ENCODE measurements at regions not wholly inside any gene's neighbourhood (a gene's known extent, or its start where the extent isn't known, plus 50 kb on each side); places are given as distances from the start of the nearest gene placed in this dataset.

DNA sequence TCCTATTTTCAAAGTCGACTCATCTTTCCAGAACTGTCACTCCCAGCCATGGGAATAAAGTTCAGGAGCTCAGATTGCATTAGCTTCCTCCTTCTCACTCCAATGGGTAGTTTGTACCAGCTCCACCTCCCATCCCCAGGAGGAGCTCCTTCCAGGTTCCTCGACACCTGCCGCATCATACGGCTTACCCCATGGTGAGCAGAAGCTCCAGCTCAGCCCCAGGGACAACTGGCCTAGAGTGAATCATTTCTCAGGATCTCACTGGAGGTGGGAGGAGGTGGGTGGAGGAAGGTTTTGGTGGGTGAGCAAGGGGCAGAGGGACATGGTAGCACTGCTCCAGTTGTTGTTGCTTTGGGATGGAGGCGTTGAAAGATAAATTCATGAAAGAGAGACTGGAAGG is 196.3 kb upstream of the PKDCC start:
- H3K4me2 ChIP-seq (replicated peaks; ENCODE audit: extremely low read depth, low read length, poor library complexity, severe bottlenecking): no peak overlapping the region
- H2AFZ ChIP-seq (ENCODE audit: insufficient read depth, low read depth, low read length, poor library complexity, severe bottlenecking): no peak overlapping the region
- H3K27ac ChIP-seq (ENCODE audit: low read depth in 1 of 2, low read length in 2 of 2): no peak overlapping the region
- H3K27ac Mint-ChIP-seq: no peak overlapping the region
- H3K36me3 ChIP-seq (replicated peaks in 1 of 2; ENCODE audit: control insufficient read depth in 1 of 2, insufficient read depth in 2 of 2, low read length in 2 of 2): no peaks in the 10 kb centered on the region
- H3K4me1 ChIP-seq (ENCODE audit: control insufficient read depth in 1 of 2, insufficient read depth in 2 of 2, low read length in 2 of 2): no peaks in the 10 kb centered on the region
- H3K27me3 Mint-ChIP-seq (ENCODE audit: low read depth in 3 of 3): peaks cover 17 to 34% (median 22%) of the 10 kb centered on the region in 3 donors
- TF ChIP-seq CTCF (IDR thresholded peaks at IDR 0.05): no peak
- no peak overlapping the region for H3K9ac ChIP-seq (ENCODE audit: insufficient read depth, low read length, poor library complexity, severe bottlenecking)
- H4K20me1 ChIP-seq (ENCODE audit: insufficient read depth, low read length): no peaks in the 10 kb centered on the region
- H3K4me3 ChIP-seq (replicated peaks in 1 of 3; ENCODE audit: low read depth in 2 of 3, low read length in 3 of 3): no peak overlapping the region
- WGBS (ENCODE audit: insufficient coverage): no CpG with 5 or more reads among the region's 5 CpGs
- no peaks in the 10 kb centered on the region for H3K9me3 Mint-ChIP-seq
- H3K79me2 ChIP-seq (ENCODE audit: insufficient read depth, low read length): no peaks in the 10 kb centered on the region
- intact Hi-C loops (cut with micrococcal nuclease): no loop called here
- H3K4me3 Mint-ChIP-seq: no peak overlapping the region
- no peaks in the 10 kb centered on the region for H3K36me3 Mint-ChIP-seq
- no peak for DNase-seq
- no peaks in the 10 kb centered on the region for H3K9me3 ChIP-seq (replicated peaks in 1 of 2; ENCODE audit: control insufficient read depth in 1 of 2, insufficient read depth in 1 of 2, low read length in 2 of 2)
- no peaks in the 10 kb centered on the region for H3K4me1 Mint-ChIP-seq
- peaks cover 3 to 28% of the 10 kb centered on the region in 2 donors for H3K27me3 ChIP-seq (ENCODE audit: control insufficient read depth in 2 of 2, insufficient read depth in 2 of 2, low read length in 2 of 2)

DNA sequence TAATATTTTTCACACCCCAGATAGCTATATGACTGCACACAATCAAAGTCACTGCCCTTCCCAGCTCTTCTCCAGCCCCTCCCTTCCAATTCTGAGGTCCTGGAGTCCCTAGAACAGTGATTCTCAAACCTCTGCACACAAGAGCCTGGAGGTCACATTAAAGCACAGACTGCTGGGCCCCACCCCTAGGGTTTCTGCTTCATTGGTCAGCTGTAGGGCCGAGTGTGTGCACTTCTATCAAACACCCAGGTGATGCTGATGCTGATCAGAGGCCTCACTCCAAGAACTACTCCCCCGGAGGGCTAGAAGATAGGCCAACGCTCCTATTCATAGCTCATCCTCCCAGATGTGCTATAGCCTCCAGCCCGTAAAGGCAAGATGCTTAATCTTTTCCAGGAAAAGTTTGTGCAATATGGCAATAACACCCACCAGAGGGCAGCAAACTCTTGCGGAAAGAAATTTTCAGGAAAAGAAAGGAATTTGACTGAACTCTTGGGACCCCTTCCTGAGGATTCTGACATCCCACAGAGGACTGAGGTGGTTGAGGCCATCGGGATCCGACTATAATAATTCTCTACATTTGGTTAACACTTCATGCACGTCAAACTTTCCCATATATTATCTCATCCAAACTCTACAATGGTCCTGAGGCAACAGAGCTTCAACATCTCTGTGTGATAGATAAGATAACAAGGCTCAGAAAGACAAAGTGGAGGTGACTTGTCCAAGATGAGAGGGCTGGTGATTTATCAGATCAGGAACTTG is 194.2 kb upstream of the PKDCC start:
- Mint-ChIP-seq H3K4me3 (no peak overlapping the region), H3K4me1 (no peaks in the 10 kb centered on the region), H3K36me3 (no peaks in the 10 kb centered on the region), H3K27me3 (ENCODE audit: low read depth in 3 of 3) (peaks cover 13 to 22% (median 17%) of the 10 kb centered on the region in 3 donors), H3K27ac (no peak overlapping the region), H3K9me3 (no peaks in the 10 kb centered on the region)
- H3K27me3 ChIP-seq (ENCODE audit: control insufficient read depth in 2 of 2, insufficient read depth in 2 of 2, low read length in 2 of 2): peaks cover 0 to 19% of the 10 kb centered on the region in 2 donors
- no peak overlapping the region for H3K4me2 ChIP-seq (replicated peaks; ENCODE audit: extremely low read depth, low read length, poor library complexity, severe bottlenecking)
- H3K27ac ChIP-seq (ENCODE audit: low read depth in 1 of 2, low read length in 2 of 2): no peak overlapping the region
- WGBS (ENCODE audit: insufficient coverage): 19% methylated on average over 4 of the region's 8 CpGs
- H3K9me3 ChIP-seq (replicated peaks in 1 of 2; ENCODE audit: control insufficient read depth in 1 of 2, insufficient read depth in 1 of 2, low read length in 2 of 2): no peaks in the 10 kb centered on the region
- no peak overlapping the region for H3K9ac ChIP-seq (ENCODE audit: insufficient read depth, low read length, poor library complexity, severe bottlenecking)
- no peaks in the 10 kb centered on the region for H3K4me1 ChIP-seq (ENCODE audit: control insufficient read depth in 1 of 2, insufficient read depth in 2 of 2, low read length in 2 of 2)
- H3K79me2 ChIP-seq (ENCODE audit: insufficient read depth, low read length): no peaks in the 10 kb centered on the region
- peak in 2 of 3 donors; percentile 9 to 12 for DNase-seq
- no peak overlapping the region for H2AFZ ChIP-seq (ENCODE audit: insufficient read depth, low read depth, low read length, poor library complexity, severe bottlenecking)
- peak; percentile 76 for TF ChIP-seq CTCF (IDR thresholded peaks at IDR 0.05)
- no peaks in the 10 kb centered on the region for H4K20me1 ChIP-seq (ENCODE audit: insufficient read depth, low read length)
- no peak overlapping the region for H3K4me3 ChIP-seq (replicated peaks in 1 of 3; ENCODE audit: low read depth in 2 of 3, low read length in 3 of 3)
- H3K36me3 ChIP-seq (replicated peaks in 1 of 2; ENCODE audit: control insufficient read depth in 1 of 2, insufficient read depth in 2 of 2, low read length in 2 of 2): no peaks in the 10 kb centered on the region
- intact Hi-C loops (cut with micrococcal nuclease): no loop called here
